HG02870 (cell line): ENCODE measurements at regions not wholly inside any gene's neighbourhood (a gene's known extent, or its start where the extent isn't known, plus 50 kb on each side); places are given as distances from the start of the nearest gene placed in this dataset.
"Not testable (repeated sequence)": the region's sequence is repeated elsewhere in the genome, so short reads cannot be mapped to it uniquely, and the experiment has no call there.

Experiments used
- ATAC-seq: cut with Tn5 transposase; IDR thresholded peaks from one replicate; pipeline ENCODE4 v1.9.1; 2021; ENCODE audit warnings: mild to moderate bottlenecking, moderate library complexity; ENCODE audit not compliant: unreplicated experiment

GRCh38 chr12:127599436-127599835 lies 667.5 kb upstream of the TMEM132C start:
- no peak for ATAC-seq

- no peak for ATAC-seq
Observed at GRCh38 chr12:127600211-127600610, 666.8 kb upstream of the TMEM132C start.

GRCh38 chr12:127606476-127607015 lies 660.4 kb upstream of the TMEM132C start:
- no peak for ATAC-seq

GRCh38 chr12:127607146-127607725 lies 659.7 kb upstream of the TMEM132C start:
- no peak for ATAC-seq

GRCh38 chr12:127608359-127608758 lies 658.6 kb upstream of the TMEM132C start:
- ATAC-seq, result not testable (repeated sequence)

- ATAC-seq, result no peak
Observed at GRCh38 chr12:127613056-127613455, 653.9 kb upstream of the TMEM132C start.

- no peak for ATAC-seq
Observed at GRCh38 chr12:127619869-127620734, 646.9 kb upstream of the TMEM132C start.

- ATAC-seq, result no peak
Observed at GRCh38 chr12:127620735-127621355, 646.1 kb upstream of the TMEM132C start.

- no peak for ATAC-seq
Observed at GRCh38 chr12:127621366-127621765, 645.6 kb upstream of the TMEM132C start.

GRCh38 chr12:127623362-127623761 lies 643.6 kb upstream of the TMEM132C start:
- ATAC-seq, result no peak

GRCh38 chr12:127625176-127625771 lies 641.7 kb upstream of the TMEM132C start:
- ATAC-seq, result no peak

GRCh38 chr12:127628645-127629044 lies 638.3 kb upstream of the TMEM132C start:
- ATAC-seq, result no peak

- ATAC-seq, result no peak
Observed at GRCh38 chr12:127629066-127629820, 637.7 kb upstream of the TMEM132C start.

GRCh38 chr12:127632461-127632860 lies 634.5 kb upstream of the TMEM132C start:
- ATAC-seq, result no peak

GRCh38 chr12:127635838-127636237 lies 631.1 kb upstream of the TMEM132C start:
- ATAC-seq, result no peak

- ATAC-seq, result no peak
Observed at GRCh38 chr12:127636882-127637281, 630.1 kb upstream of the TMEM132C start.

- ATAC-seq, result no peak
Observed at GRCh38 chr12:127640181-127640886, 626.6 kb upstream of the TMEM132C start.

GRCh38 chr12:127642208-127642607 lies 624.8 kb upstream of the TMEM132C start:
- no peak for ATAC-seq

GRCh38 chr12:127648321-127648720 lies 618.6 kb upstream of the TMEM132C start:
- no peak for ATAC-seq

GRCh38 chr12:127649961-127650360 lies 617.0 kb upstream of the TMEM132C start:
- ATAC-seq, result no peak
